NCI-H1694 treated with DMSO at 0.1 percent for 48 hours (cell line): ENCODE measurements at regions not wholly inside any gene's neighbourhood (a gene's known extent, or its start where the extent isn't known, plus 50 kb on each side); places are given as distances from the start of the nearest gene placed in this dataset.
"Not testable (repeated sequence)": the region's sequence is repeated elsewhere in the genome, so short reads cannot be mapped to it uniquely, and the experiment has no call there.

Experiments
- DNase-seq: peaks from one replicate; lab custom pipeline; 2025; lab: John Stamatoyannopoulos, UW

- no peak for DNase-seq
These were observed 250.3 kb downstream of the TTC32 start for GRCh38 chr2:19651466-19651865.

GRCh38 chr2:19649785-19650380 lies 251.9 kb downstream of the TTC32 start:
- DNase-seq: no peak

- DNase-seq: no peak
These were observed 252.6 kb downstream of the TTC32 start for GRCh38 chr2:19649142-19649541.

- no peak for DNase-seq
These were observed 253.2 kb downstream of the TTC32 start for GRCh38 chr2:19648583-19648982.

- no peak for DNase-seq
These were observed 254.8 kb downstream of the TTC32 start for GRCh38 chr2:19646987-19647386.

- no peak for DNase-seq
These were observed 257.0 kb downstream of the TTC32 start for GRCh38 chr2:19644763-19645162.

- DNase-seq: no peak
These were observed 258.7 kb downstream of the TTC32 start for GRCh38 chr2:19643117-19643518.

- DNase-seq: no peak
These were observed 259.3 kb downstream of the TTC32 start for GRCh38 chr2:19642501-19642900.

- DNase-seq: no peak
These were observed 265.8 kb downstream of the TTC32 start for GRCh38 chr2:19635951-19636510.

- no peak for DNase-seq
These were observed 269.3 kb downstream of the TTC32 start for GRCh38 chr2:19632403-19632991.

- no peak for DNase-seq
These were observed 269.9 kb downstream of the TTC32 start for GRCh38 chr2:19631871-19632270.

GRCh38 chr2:19630921-19631320 lies 270.9 kb downstream of the TTC32 start:
- DNase-seq: no peak

GRCh38 chr2:19627359-19627758 lies 268.9 kb upstream of the OSR1 start:
- DNase-seq: no peak

GRCh38 chr2:19623488-19623887 lies 265.1 kb upstream of the OSR1 start:
- DNase-seq: peak; percentile 73

GRCh38 chr2:19617257-19617848 lies 258.9 kb upstream of the OSR1 start:
- DNase-seq: no peak

- not testable (repeated sequence) for DNase-seq
These were observed 257.0 kb upstream of the OSR1 start for GRCh38 chr2:19615402-19615801.

- no peak for DNase-seq
These were observed 255.6 kb upstream of the OSR1 start for GRCh38 chr2:19614066-19614465.

- DNase-seq: no peak
These were observed 253.3 kb upstream of the OSR1 start for GRCh38 chr2:19611491-19612332.

- no peak for DNase-seq
These were observed 250.8 kb upstream of the OSR1 start for GRCh38 chr2:19609266-19609665.

GRCh38 chr2:19607931-19608771 lies 249.7 kb upstream of the OSR1 start:
- DNase-seq: peak; percentile 23

GRCh38 chr2:19607400-19607799 lies 249.0 kb upstream of the OSR1 start:
- no peak for DNase-seq

GRCh38 chr2:19600982-19601381 lies 242.6 kb upstream of the OSR1 start:
- no peak for DNase-seq
